LNCAP (cell line): ENCODE measurements at regions not wholly inside any gene's neighbourhood (a gene's known extent, or its start where the extent isn't known, plus 50 kb on each side); places are given as distances from the start of the nearest gene placed in this dataset.

Source experiments
- TF ChIP-seq, protein P1 (sequence below): fragments of 450-650 bp; IDR thresholded peaks from 2 replicates; pipeline ENCODE4 v1.5.1; 2017; ENCODE audit warnings: mild to moderate bottlenecking

DNA sequence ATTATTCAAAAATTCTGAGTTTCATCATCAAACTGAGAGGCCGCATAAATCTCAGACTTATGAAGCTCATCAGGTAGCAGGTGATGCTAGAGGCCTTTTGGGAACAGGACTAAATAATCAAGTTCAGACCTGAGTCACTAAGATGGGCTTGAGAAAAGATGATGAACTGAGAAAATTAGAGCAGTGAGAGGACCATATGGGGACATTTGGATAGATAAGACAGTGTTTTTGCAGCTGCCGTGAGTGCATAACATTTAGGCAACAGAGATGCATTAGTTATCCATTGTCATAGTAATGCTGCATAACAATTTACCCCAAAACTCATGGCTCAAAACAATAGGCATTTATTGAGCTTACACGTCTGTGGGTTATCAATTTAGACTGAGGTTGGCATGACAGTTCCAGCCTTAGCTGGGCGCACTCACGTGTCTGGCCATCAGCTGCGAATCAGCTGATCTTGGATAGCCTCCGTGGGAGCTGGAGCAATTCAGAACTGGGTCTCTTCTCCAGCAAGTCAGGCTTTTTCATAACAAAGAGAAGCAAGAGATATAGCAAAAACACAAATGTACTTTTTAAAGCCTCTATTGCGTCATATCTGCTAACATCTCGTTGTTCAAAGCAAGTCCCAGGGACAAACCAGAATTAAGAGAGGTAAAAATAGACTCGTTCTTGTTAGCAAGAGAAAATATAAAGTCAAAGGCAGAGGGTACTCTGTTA, 72.8 kb downstream of the CAPZA3 start:
- TF ChIP-seq, protein P1, sequence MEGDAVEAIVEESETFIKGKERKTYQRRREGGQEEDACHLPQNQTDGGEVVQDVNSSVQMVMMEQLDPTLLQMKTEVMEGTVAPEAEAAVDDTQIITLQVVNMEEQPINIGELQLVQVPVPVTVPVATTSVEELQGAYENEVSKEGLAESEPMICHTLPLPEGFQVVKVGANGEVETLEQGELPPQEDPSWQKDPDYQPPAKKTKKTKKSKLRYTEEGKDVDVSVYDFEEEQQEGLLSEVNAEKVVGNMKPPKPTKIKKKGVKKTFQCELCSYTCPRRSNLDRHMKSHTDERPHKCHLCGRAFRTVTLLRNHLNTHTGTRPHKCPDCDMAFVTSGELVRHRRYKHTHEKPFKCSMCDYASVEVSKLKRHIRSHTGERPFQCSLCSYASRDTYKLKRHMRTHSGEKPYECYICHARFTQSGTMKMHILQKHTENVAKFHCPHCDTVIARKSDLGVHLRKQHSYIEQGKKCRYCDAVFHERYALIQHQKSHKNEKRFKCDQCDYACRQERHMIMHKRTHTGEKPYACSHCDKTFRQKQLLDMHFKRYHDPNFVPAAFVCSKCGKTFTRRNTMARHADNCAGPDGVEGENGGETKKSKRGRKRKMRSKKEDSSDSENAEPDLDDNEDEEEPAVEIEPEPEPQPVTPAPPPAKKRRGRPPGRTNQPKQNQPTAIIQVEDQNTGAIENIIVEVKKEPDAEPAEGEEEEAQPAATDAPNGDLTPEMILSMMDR = no peak

DNA sequence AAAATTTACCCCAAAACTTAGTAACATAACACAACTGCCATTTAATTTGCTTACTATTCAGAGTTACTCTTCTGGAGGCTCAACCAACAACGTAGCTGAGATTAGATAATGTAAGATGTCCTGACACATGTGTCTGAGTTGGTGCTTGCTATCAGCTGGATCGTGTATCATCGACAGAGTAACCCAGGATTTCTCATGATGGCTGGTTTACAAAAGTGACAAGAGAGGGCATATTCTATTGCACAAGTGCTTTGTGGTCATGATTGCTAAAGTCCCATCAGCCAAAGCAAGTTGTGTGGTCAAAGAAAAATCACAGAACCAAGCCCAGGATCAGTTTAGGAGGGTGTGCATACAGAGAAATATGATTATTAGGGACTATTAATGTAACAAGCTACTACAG, 73.4 kb downstream of the CAPZA3 start:
- TF ChIP-seq, protein P1 = no peak

DNA sequence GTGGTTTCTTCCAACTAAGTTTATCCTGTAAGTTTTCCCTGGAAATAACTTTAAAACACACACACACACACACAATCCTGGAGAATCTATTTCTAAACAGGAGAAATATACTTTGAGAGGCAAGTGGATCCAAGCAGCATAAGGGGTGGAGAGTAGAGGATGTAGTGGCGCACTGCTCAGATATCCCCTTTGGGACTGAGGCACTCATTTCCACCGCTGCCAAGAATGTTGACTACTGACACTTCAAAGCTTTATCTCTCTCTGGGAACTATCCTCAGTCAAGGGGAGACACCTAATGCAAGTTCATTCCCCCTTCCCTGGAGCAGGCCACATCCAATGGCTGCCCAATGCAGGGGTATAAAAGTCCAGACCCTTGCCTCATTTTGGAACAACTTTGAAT, 75.8 kb downstream of the CAPZA3 start:
- TF ChIP-seq, protein P1 = no peak

DNA sequence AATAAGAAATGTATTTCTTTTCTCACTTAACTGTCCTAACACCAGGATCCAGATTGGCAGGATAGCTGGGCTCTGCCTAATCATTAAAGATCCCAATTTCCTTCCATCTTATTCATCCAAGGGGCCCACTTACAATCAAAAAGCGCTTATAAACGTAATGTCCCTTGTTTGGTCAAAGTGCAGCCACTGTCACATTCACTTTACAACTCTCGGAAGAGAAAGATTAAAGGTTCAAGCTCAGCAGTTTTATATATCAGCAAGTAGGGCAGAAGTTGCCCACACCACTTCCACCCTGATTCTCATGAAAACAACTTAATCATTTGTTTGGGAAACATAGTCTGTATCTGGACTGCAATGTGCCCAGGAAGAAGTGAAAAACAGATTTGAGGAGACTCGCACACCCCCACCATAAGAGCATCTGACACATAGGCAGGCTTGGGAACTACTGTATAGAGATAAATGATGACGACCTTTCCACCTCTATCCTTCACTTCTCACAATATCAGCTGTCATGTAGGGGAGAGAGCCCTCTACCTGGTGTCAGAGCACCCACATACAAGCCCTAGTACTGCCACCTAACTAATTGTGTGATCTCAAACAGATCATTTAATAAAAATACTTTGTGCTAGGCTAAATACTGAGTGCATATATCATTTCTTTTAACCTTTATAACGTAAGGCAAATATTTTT, 80.8 kb downstream of the CAPZA3 start:
- TF ChIP-seq, protein P1 = no peak

DNA sequence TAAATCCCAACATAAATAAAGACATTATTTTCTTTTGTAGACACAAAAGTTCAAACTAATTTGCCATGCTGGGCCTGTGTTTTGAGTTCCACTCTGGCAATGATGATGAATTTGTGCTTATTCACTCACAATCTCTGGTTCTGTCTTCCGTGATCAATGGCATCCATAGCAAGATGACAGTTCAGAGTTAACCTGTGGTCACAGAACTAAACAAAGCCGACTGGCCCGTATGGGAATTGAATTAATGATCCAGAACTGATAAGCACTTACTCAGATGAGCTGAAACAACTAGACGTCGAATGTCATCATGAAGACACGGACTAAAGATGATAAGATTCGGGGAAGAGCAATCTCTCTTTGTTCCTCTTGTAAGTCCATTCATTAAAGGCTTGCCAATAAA, 81.6 kb downstream of the CAPZA3 start:
- TF ChIP-seq, protein P1 = no peak

DNA sequence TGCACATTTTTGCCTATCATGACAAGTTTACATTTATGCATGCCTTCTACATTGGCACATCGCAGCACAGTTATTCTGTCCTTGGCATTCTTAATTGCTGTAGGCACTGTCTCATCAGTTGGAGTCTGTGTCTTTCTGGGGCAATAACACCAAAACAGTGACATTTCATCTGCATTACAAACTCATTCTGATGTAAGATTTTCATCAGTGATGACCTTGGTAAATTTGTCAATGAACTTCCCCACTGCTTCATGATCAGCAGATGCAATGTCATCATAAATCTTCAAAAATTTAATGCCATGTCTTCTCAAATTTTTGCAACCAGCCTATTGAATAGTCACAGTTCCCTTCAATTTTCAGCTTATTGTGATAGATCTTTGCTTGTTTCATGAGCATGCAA, 85.5 kb downstream of the CAPZA3 start:
- TF ChIP-seq, protein P1 = no peak

DNA sequence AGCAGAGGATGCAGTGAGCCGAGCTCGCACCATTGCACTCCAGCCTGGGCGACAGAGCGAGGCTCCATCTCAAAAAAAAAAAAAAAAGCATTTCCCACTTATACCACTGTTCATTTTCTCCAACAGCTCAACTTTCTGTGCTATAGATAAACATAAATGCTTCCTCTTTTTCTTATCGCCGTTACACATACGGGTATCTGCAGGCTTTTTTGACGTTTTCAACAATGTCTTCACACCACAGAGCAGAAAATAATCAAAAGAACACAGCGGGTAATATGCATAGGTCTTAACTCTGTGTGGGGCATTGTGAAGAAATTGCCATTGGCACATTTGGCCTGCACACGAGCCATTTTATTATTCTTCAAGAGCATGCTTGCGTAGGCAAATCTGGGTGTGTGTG, 86.4 kb downstream of the CAPZA3 start:
- TF ChIP-seq, protein P1 = no peak
